Endothelial cell (in vitro differentiated cells): ENCODE measurements at regions not wholly inside any gene's neighbourhood (a gene's known extent, or its start where the extent isn't known, plus 50 kb on each side); places are given as distances from the start of the nearest gene placed in this dataset.
"Not testable (repeated sequence)": the region's sequence is repeated elsewhere in the genome, so short reads cannot be mapped to it uniquely, and the experiment has no call there.

ENCODE experiments used
- DNase-seq: peaks from one replicate; pipeline ENCODE4 v3.0.0; 2021; ENCODE audit warnings: low spot score
- H3K27ac Mint-ChIP-seq: one replicate; pipeline ENCODE4 v1.8.0; 2021; ENCODE audit warnings: mixed read lengths, inconsistent platforms; ENCODE audit not compliant: unreplicated experiment
- H3K27me3 Mint-ChIP-seq: one replicate; pipeline ENCODE4 v1.8.0; 2021; ENCODE audit warnings: mild to moderate bottlenecking, moderate library complexity, mixed read lengths, inconsistent platforms; ENCODE audit not compliant: unreplicated experiment
- H3K36me3 Mint-ChIP-seq: one replicate; pipeline ENCODE4 v1.8.0; 2021; ENCODE audit warnings: mild to moderate bottlenecking, low read depth, mixed read lengths, inconsistent platforms; ENCODE audit not compliant: unreplicated experiment
- H3K4me1 Mint-ChIP-seq: one replicate; pipeline ENCODE4 v1.8.0; 2021; ENCODE audit warnings: mild to moderate bottlenecking, mixed read lengths, inconsistent platforms; ENCODE audit not compliant: unreplicated experiment
- H3K4me3 Mint-ChIP-seq: one replicate; pipeline ENCODE4 v1.8.0; 2021; ENCODE audit warnings: mild to moderate bottlenecking, mixed read lengths, inconsistent platforms; ENCODE audit not compliant: unreplicated experiment
- H3K9me3 Mint-ChIP-seq: one replicate; pipeline ENCODE4 v1.8.0; 2021; ENCODE audit warnings: mixed read lengths, inconsistent platforms; ENCODE audit not compliant: unreplicated experiment
- CTCF ChIP-seq: fragments of 200-600 bp; sonication (generic); IDR thresholded peaks from one replicate; pipeline ENCODE4 v1.5.0; 2021; ENCODE audit warnings: antibody characterized with exemption; ENCODE audit not compliant: unreplicated experiment

- no peak for DNase-seq
- no peak for TF ChIP-seq CTCF
Measured at GRCh38 chr20:48493966-48494365, 333.8 kb downstream of the PREX1 start.

GRCh38 chr20:48493331-48493730, 334.5 kb downstream of the PREX1 start:
- not testable (repeated sequence) for DNase-seq, H3K9me3 Mint-ChIP-seq, H3K4me3 Mint-ChIP-seq, H3K4me1 Mint-ChIP-seq, H3K36me3 Mint-ChIP-seq, H3K27ac Mint-ChIP-seq, H3K27me3 Mint-ChIP-seq

More at GRCh38 chr20:48493966-48494365, 333.8 kb downstream of the PREX1 start:
- peaks cover 8% of the 10 kb centered on the region for H3K27me3 Mint-ChIP-seq
- H3K4me1 Mint-ChIP-seq, result no peaks in the 10 kb centered on the region
- H3K9me3 Mint-ChIP-seq, result no peaks in the 10 kb centered on the region
- H3K36me3 Mint-ChIP-seq, result no peaks in the 10 kb centered on the region
- no peak overlapping the region for H3K4me3 Mint-ChIP-seq
- H3K27ac Mint-ChIP-seq, result no peak overlapping the region

GRCh38 chr20:48492715-48493070, 335.1 kb downstream of the PREX1 start:
- no peak for TF ChIP-seq CTCF

GRCh38 chr20:48492015-48492714, 335.6 kb downstream of the PREX1 start:
- no peak for DNase-seq
- TF ChIP-seq CTCF, result no peak
- H3K36me3 Mint-ChIP-seq, result no peaks in the 10 kb centered on the region

More at GRCh38 chr20:48492715-48493070, 335.1 kb downstream of the PREX1 start:
- Mint-ChIP-seq H3K27me3 (peaks cover 8% of the 10 kb centered on the region), H3K27ac (no peak overlapping the region), H3K4me1 (no peaks in the 10 kb centered on the region), H3K36me3 (no peaks in the 10 kb centered on the region), H3K9me3 (no peaks in the 10 kb centered on the region), H3K4me3 (no peak overlapping the region)
- DNase-seq, result no peak

GRCh38 chr20:48490961-48491831, 336.6 kb downstream of the PREX1 start:
- no peak for TF ChIP-seq CTCF
- no peak for DNase-seq
- Mint-ChIP-seq H3K27ac (no peak overlapping the region), H3K27me3 (peaks cover 8% of the 10 kb centered on the region), H3K9me3 (no peaks in the 10 kb centered on the region), H3K4me1 (peaks cover 3% of the 10 kb centered on the region), H3K4me3 (no peak overlapping the region), H3K36me3 (no peaks in the 10 kb centered on the region)

More at GRCh38 chr20:48492015-48492714, 335.6 kb downstream of the PREX1 start:
- Mint-ChIP-seq H3K4me3 (no peak overlapping the region), H3K27me3 (peaks cover 8% of the 10 kb centered on the region), H3K9me3 (no peaks in the 10 kb centered on the region), H3K4me1 (no peaks in the 10 kb centered on the region), H3K27ac (no peak overlapping the region)

- not testable (repeated sequence) for H3K4me1 Mint-ChIP-seq, H3K9me3 Mint-ChIP-seq, H3K4me3 Mint-ChIP-seq, H3K36me3 Mint-ChIP-seq, DNase-seq, H3K27me3 Mint-ChIP-seq, H3K27ac Mint-ChIP-seq
Measured at GRCh38 chr20:48490341-48490740, 337.5 kb downstream of the PREX1 start.
